ENCODE measurements at regions not wholly inside any gene's neighbourhood (a gene's known extent, or its start where the extent isn't known, plus 50 kb on each side); places are given as distances from the start of the nearest gene placed in this dataset.

DNA sequence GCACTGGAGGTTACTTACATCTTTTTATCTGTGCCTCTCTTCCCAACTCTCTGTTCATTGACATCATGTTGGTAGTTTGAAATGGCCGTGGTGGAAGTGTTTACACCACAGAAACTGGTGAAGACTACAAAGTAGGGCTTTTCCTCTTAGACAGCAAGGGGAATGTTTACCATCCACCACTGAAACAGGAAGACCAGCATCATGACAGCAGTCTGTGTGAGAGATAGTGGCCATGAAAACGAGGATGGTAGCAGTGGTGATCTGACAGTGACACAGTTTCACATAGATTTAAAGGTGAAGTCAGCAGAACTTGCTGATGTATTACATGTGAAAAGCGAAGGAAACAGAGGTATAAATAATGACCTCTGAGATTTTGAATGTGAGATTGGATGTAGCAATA lies 115.7 kb downstream of the CCDC71L start:
- no peak for TF ChIP-seq GLIS3 (CRISPR knock-in tag; IDR thresholded peaks at IDR 0.05)
- no peak for TF ChIP-seq ARNTL (CRISPR knock-in tag; IDR thresholded peaks at IDR 0.05; ENCODE audit: borderline replicate concordance, low read depth)
- TF ChIP-seq SNAI2 (CRISPR knock-in tag; IDR thresholded peaks at IDR 0.05), result no peak
- TF ChIP-seq TOX (CRISPR knock-in tag; IDR thresholded peaks at IDR 0.05; ENCODE audit: borderline replicate concordance), result no peak
- TF ChIP-seq, protein P1, sequence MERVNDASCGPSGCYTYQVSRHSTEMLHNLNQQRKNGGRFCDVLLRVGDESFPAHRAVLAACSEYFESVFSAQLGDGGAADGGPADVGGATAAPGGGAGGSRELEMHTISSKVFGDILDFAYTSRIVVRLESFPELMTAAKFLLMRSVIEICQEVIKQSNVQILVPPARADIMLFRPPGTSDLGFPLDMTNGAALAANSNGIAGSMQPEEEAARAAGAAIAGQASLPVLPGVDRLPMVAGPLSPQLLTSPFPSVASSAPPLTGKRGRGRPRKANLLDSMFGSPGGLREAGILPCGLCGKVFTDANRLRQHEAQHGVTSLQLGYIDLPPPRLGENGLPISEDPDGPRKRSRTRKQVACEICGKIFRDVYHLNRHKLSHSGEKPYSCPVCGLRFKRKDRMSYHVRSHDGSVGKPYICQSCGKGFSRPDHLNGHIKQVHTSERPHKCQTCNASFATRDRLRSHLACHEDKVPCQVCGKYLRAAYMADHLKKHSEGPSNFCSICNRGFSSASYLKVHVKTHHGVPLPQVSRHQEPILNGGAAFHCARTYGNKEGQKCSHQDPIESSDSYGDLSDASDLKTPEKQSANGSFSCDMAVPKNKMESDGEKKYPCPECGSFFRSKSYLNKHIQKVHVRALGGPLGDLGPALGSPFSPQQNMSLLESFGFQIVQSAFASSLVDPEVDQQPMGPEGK (CRISPR knock-in tag; IDR thresholded peaks at IDR 0.05; ENCODE audit: borderline replicate concordance), result no peak
- TF ChIP-seq ZFP30 (CRISPR knock-in tag; IDR thresholded peaks at IDR 0.05), result no peak

All from SK-N-SH treated with all-trans-retinoic acid at 6 μM for 48 hours (cell line).